ENCODE measurements at regions not wholly inside any gene's neighbourhood (a gene's known extent, or its start where the extent isn't known, plus 50 kb on each side); places are given as distances from the start of the nearest gene placed in this dataset.

DNA sequence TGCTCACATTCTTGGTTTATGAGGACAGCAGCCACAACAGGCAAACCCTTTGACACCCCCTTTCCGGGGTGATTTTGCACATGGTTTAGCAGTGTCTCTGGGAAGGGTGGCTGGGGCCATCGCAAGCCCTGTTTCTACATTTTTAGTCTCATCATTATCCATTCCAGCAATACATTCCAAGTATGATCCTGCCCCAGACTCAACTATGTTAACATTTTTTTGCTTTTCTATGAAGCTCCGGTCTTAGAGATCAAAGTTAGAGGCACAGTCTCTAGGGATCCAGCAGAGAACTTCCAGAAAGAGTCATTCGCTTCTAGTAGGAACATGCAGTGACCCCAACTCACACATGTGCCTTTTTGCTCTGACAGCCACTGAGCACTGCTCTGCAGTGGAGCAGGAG lies 130.9 kb downstream of the TBX5 start:
- Histone ChIP-seq H3K27ac (ENCODE audit: extremely low read depth, low read depth, low read length) (no peak overlapping the region), H3K27me3 (ENCODE audit: control insufficient read depth in 2 of 2, insufficient read depth in 2 of 2, low read length in 2 of 2) (no peaks in the 10 kb centered on the region), H3K79me2 (ENCODE audit: control insufficient read depth, insufficient read depth, low read length) (no peaks in the 10 kb centered on the region), H3K9ac (ENCODE audit: insufficient read depth in 1 of 2, low read depth in 2 of 2, low read length in 2 of 2) (no peak overlapping the region), H3K4me1 (replicated peaks in 1 of 2; ENCODE audit: control insufficient read depth in 2 of 2, insufficient read depth in 2 of 2, low read length in 2 of 2) (no peaks in the 10 kb centered on the region), H3K4me2 (ENCODE audit: insufficient read depth, low read length) (no peak overlapping the region), H4K20me1 (replicated peaks; ENCODE audit: control insufficient read depth, insufficient read depth, low read length) (no peaks in the 10 kb centered on the region), H2AFZ (ENCODE audit: low read depth, low read length) (no peak overlapping the region), H3K9me1 (ENCODE audit: control insufficient read depth, insufficient read depth, low read length) (no peaks in the 10 kb centered on the region), H3K36me3 (ENCODE audit: control insufficient read depth, insufficient read depth, low read length) (no peaks in the 10 kb centered on the region), H3K4me3 (no peak overlapping the region), H3K9me3 (replicated peaks; ENCODE audit: control insufficient read depth, insufficient read depth, low read depth, low read length) (no peaks in the 10 kb centered on the region)
- intact Hi-C loops (cut with micrococcal nuclease) (no loop called here), in situ Hi-C loops (cut with MboI) (no loop called here)
- ATAC-seq: no peak
- DNase-seq (ENCODE audit: extremely low read depth in 1 of 4, low spot score in 3 of 4): no peak
- no TSS peak for BruUV-seq (replicated peaks)
- CTCF ChIA-PET (ENCODE audit: low intra/inter-chr PET ratio): no interaction called here
- TF ChIP-seq, protein P1, sequence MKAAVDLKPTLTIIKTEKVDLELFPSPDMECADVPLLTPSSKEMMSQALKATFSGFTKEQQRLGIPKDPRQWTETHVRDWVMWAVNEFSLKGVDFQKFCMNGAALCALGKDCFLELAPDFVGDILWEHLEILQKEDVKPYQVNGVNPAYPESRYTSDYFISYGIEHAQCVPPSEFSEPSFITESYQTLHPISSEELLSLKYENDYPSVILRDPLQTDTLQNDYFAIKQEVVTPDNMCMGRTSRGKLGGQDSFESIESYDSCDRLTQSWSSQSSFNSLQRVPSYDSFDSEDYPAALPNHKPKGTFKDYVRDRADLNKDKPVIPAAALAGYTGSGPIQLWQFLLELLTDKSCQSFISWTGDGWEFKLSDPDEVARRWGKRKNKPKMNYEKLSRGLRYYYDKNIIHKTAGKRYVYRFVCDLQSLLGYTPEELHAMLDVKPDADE (conservative IDR thresholded peaks at IDR 0.05; ENCODE audit: control insufficient read depth, low read depth, low read length): no peak
- TF ChIP-seq NFATC3 (IDR thresholded peaks at IDR 0.05) (no peak), SIN3B (IDR thresholded peaks at IDR 0.05; ENCODE audit: low read depth) (no peak), ZNF655 (CRISPR knock-in tag; IDR thresholded peaks at IDR 0.05) (no peak), NFE2L1 (tag; IDR thresholded peaks at IDR 0.05; ENCODE audit: borderline replicate concordance, low read depth) (no peak), BRD4 (IDR thresholded peaks at IDR 0.05) (no peak), ATF4 (CRISPR knock-in tag; IDR thresholded peaks at IDR 0.05) (no peak)
- no peak for FAIRE-seq
- WGBS (ENCODE audit: insufficient coverage, low coverage, missing lambda C conversion rate): 0% methylated on average over 4 of the region's 4 CpGs
- POLR2A ChIA-PET: no interaction called here
